Upper lobe of right lung (tissue), 1 donor: ENCODE measurements at regions not wholly inside any gene's neighbourhood (a gene's known extent, or its start where the extent isn't known, plus 50 kb on each side); places are given as distances from the start of the nearest gene placed in this dataset.
A peak's percentile ranks its signal among the peaks of the same experiment; 100 is the strongest.

Source experiments
- ATAC-seq: fragments of 200-7000 bp; cut with Tn5 transposase; one replicate; pipeline ENCODE4 v1.9.1; 2020; ENCODE audit warnings: mild to moderate bottlenecking, moderate library complexity
- DNase-seq: peaks from one replicate; pipeline ENCODE4 v3.0.0-alpha.2; 2020
- H3K27ac ChIP-seq: fragments of 200-600 bp; one replicate; pipeline ENCODE4 v1.8.0; 2022
- H3K27me3 ChIP-seq: fragments of 200-600 bp; one replicate; pipeline ENCODE4 v1.8.0; 2022; ENCODE audit warnings: mild to moderate bottlenecking
- H3K36me3 ChIP-seq: fragments of 200-600 bp; one replicate; pipeline ENCODE4 v1.8.0; 2022
- H3K4me1 ChIP-seq: fragments of 200-600 bp; one replicate; pipeline ENCODE4 v1.8.0; 2022
- H3K4me3 ChIP-seq: fragments of 200-600 bp; one replicate; pipeline ENCODE4 v1.8.0; 2022; ENCODE audit warnings: mild to moderate bottlenecking
- H3K9me3 ChIP-seq: fragments of 200-600 bp; one replicate; pipeline ENCODE4 v1.8.0; 2022
- CTCF ChIP-seq: fragments of 200-600 bp; IDR thresholded peaks from one replicate; pipeline ENCODE4 v1.8.0; 2022; ENCODE audit warnings: antibody characterized with exemption
- intact Hi-C: fragments of 100-400 bp; cut with DNase I; formaldehyde crosslinking; loops from one replicate; pipeline ENCODE4 v1.11.0; 2022
- donor health status: DM: no; HTN: yes; CAD: no; lungs with severe emphysema.

GRCh38 chr3:54004335-54004734 lies 112.7 kb upstream of the SELENOK start:
- intact Hi-C loops: no loop called here
- no peaks in the 10 kb centered on the region for H3K27me3 ChIP-seq

GRCh38 chr3:54003136-54003535 lies 111.5 kb upstream of the SELENOK start:
- H3K36me3 ChIP-seq: no peaks in the 10 kb centered on the region
- no peaks in the 10 kb centered on the region for H3K4me1 ChIP-seq
- no peak overlapping the region for H3K27ac ChIP-seq
- DNase-seq (no peak), ATAC-seq (no peak)
- intact Hi-C loops: no loop called here
- H3K27me3 ChIP-seq: no peaks in the 10 kb centered on the region
- H3K4me3 ChIP-seq: no peak overlapping the region
- H3K9me3 ChIP-seq: no peaks in the 10 kb centered on the region
- TF ChIP-seq CTCF: no peak

More at GRCh38 chr3:54004335-54004734, 112.7 kb upstream of the SELENOK start:
- H3K9me3 ChIP-seq: no peaks in the 10 kb centered on the region
- ATAC-seq (no peak), DNase-seq (no peak)
- no peak overlapping the region for H3K4me3 ChIP-seq
- H3K4me1 ChIP-seq: no peaks in the 10 kb centered on the region
- no peak for TF ChIP-seq CTCF
- no peak overlapping the region for H3K27ac ChIP-seq
- no peaks in the 10 kb centered on the region for H3K36me3 ChIP-seq

- Histone ChIP-seq H3K4me1 (no peaks in the 10 kb centered on the region), H3K27me3 (no peaks in the 10 kb centered on the region), H3K4me3 (no peak overlapping the region), H3K27ac (no peak overlapping the region), H3K9me3 (no peaks in the 10 kb centered on the region), H3K36me3 (no peaks in the 10 kb centered on the region)
- intact Hi-C loops: no loop called here
- TF ChIP-seq CTCF: no peak
- no peak for ATAC-seq
- no peak for DNase-seq
Measured at GRCh38 chr3:53999725-54000124, 108.1 kb upstream of the SELENOK start.

GRCh38 chr3:53998980-53999379 lies 107.3 kb upstream of the SELENOK start:
- ATAC-seq: peak; percentile 56
- no peak for DNase-seq
- H3K4me1 ChIP-seq: no peaks in the 10 kb centered on the region

GRCh38 chr3:53997476-53997875 lies 105.8 kb upstream of the SELENOK start:
- Histone ChIP-seq H3K36me3 (no peaks in the 10 kb centered on the region), H3K27ac (no peak overlapping the region), H3K27me3 (no peaks in the 10 kb centered on the region), H3K9me3 (no peaks in the 10 kb centered on the region), H3K4me1 (no peaks in the 10 kb centered on the region), H3K4me3 (no peak overlapping the region)
- intact Hi-C loops: no loop called here
- DNase-seq (no peak), ATAC-seq (no peak)
- no peak for TF ChIP-seq CTCF

More at GRCh38 chr3:53998980-53999379, 107.3 kb upstream of the SELENOK start:
- Histone ChIP-seq H3K4me3 (no peak overlapping the region), H3K36me3 (no peaks in the 10 kb centered on the region), H3K27ac (no peak overlapping the region), H3K9me3 (no peaks in the 10 kb centered on the region), H3K27me3 (no peaks in the 10 kb centered on the region)
- no peak for TF ChIP-seq CTCF
- intact Hi-C loops: no loop called here

- Histone ChIP-seq H3K4me1 (no peaks in the 10 kb centered on the region), H3K4me3 (no peak overlapping the region), H3K27ac (no peak overlapping the region), H3K36me3 (no peaks in the 10 kb centered on the region), H3K9me3 (no peaks in the 10 kb centered on the region), H3K27me3 (no peaks in the 10 kb centered on the region)
- peak; percentile 64 for ATAC-seq
- DNase-seq: no peak
- intact Hi-C loops: no loop called here
- no peak for TF ChIP-seq CTCF
Measured at GRCh38 chr3:53996141-53996874, 104.6 kb upstream of the SELENOK start.
